RWPE2 (cell line): ENCODE measurements at regions not wholly inside any gene's neighbourhood (a gene's known extent, or its start where the extent isn't known, plus 50 kb on each side); places are given as distances from the start of the nearest gene placed in this dataset.

ENCODE experiments used
- ATAC-seq: fragments of 200-7000 bp; cut with Tn5 transposase; 3 replicates; pipeline ENCODE4 v1.9.1; 2021; ENCODE audit warnings: low read depth
- DNase-seq: peaks from one replicate; pipeline ENCODE4 v3.0.0-alpha.2; 2020; ENCODE audit warnings: low spot score
- H3K27ac ChIP-seq: fragments of 450-650 bp; 2 replicates; pipeline ENCODE4 v1.5.1; 2017; ENCODE audit warnings: mild to moderate bottlenecking; ENCODE audit not compliant: poor library complexity, severe bottlenecking
- H3K27me3 ChIP-seq: fragments of 250-450 bp; sonication (Bioruptor Pico); 2 replicates; pipeline ENCODE4 v1.5.1; 2021; ENCODE audit warnings: mild to moderate bottlenecking, moderate library complexity; ENCODE audit not compliant: insufficient read depth, poor library complexity, severe bottlenecking
- H3K36me3 ChIP-seq: fragments of 250-450 bp; sonication (Bioruptor Pico); 2 replicates; pipeline ENCODE4 v1.5.1; 2020; ENCODE audit warnings: low read depth, mild to moderate bottlenecking, moderate library complexity
- H3K4me1 ChIP-seq: fragments of 250-450 bp; sonication (Bioruptor Pico); 2 replicates; pipeline ENCODE4 v1.5.1; 2021; ENCODE audit warnings: mild to moderate bottlenecking, moderate library complexity; ENCODE audit not compliant: insufficient read depth, poor library complexity, severe bottlenecking
- H3K4me3 ChIP-seq: fragments of 250-450 bp; sonication (Bioruptor Pico); 2 replicates; pipeline ENCODE4 v1.5.1; 2021; ENCODE audit warnings: mild to moderate bottlenecking, moderate library complexity; ENCODE audit not compliant: severe bottlenecking
- H3K9me3 ChIP-seq: fragments of 250-450 bp; sonication (Bioruptor Pico); 2 replicates; pipeline ENCODE4 v1.5.1; 2021; ENCODE audit warnings: mild to moderate bottlenecking, moderate library complexity; ENCODE audit not compliant: severe bottlenecking
- CTCF ChIP-seq: fragments of 450-650 bp; IDR thresholded peaks from one replicate; pipeline ENCODE4 v1.5.1; 2017; ENCODE audit warnings: mild to moderate bottlenecking, moderate library complexity; ENCODE audit not compliant: poor library complexity, severe bottlenecking

GRCh38 chr14:71688576-71688975, 243.7 kb upstream of the RGS6 start:
- peak; percentile 65; the same call in 2 of the 3 replicates for ATAC-seq

GRCh38 chr14:71690478-71690877, 241.8 kb upstream of the RGS6 start:
- Histone ChIP-seq H3K4me3 (no peak overlapping the region), H3K27ac (no peak overlapping the region), H3K4me1 (peaks cover 5% of the 10 kb centered on the region), H3K36me3 (peaks cover 38% of the 10 kb centered on the region), H3K27me3 (no peaks in the 10 kb centered on the region), H3K9me3 (no peaks in the 10 kb centered on the region)
- ATAC-seq (no peak), DNase-seq (no peak)
- TF ChIP-seq CTCF: no peak

More at GRCh38 chr14:71688576-71688975, 243.7 kb upstream of the RGS6 start:
- peaks cover 45% of the 10 kb centered on the region for H3K36me3 ChIP-seq
- H3K27ac ChIP-seq: no peak overlapping the region
- H3K4me1 ChIP-seq: peaks cover 5% of the 10 kb centered on the region
- no peak overlapping the region for H3K4me3 ChIP-seq
- no peak for TF ChIP-seq CTCF
- no peaks in the 10 kb centered on the region for H3K9me3 ChIP-seq
- H3K27me3 ChIP-seq: no peaks in the 10 kb centered on the region
- DNase-seq: no peak

- TF ChIP-seq CTCF: no peak
- 0 out of 3 replicates have a peak, but pooled peaks have one; percentile 23 for ATAC-seq
- H3K27ac ChIP-seq: no peak overlapping the region
Measured at GRCh38 chr14:71692496-71692895, 239.7 kb upstream of the RGS6 start.

GRCh38 chr14:71693381-71693780, 238.8 kb upstream of the RGS6 start:
- ATAC-seq: no peak
- Histone ChIP-seq H3K4me3 (no peak overlapping the region), H3K27me3 (no peaks in the 10 kb centered on the region), H3K4me1 (peaks cover 4% of the 10 kb centered on the region), H3K9me3 (no peaks in the 10 kb centered on the region), H3K27ac (no peak overlapping the region), H3K36me3 (peaks cover 31% of the 10 kb centered on the region)
- TF ChIP-seq CTCF: no peak
- DNase-seq: no peak

More at GRCh38 chr14:71692496-71692895, 239.7 kb upstream of the RGS6 start:
- Histone ChIP-seq H3K36me3 (peaks cover 32% of the 10 kb centered on the region), H3K27me3 (no peaks in the 10 kb centered on the region), H3K4me1 (peaks cover 5% of the 10 kb centered on the region), H3K4me3 (no peak overlapping the region), H3K9me3 (no peaks in the 10 kb centered on the region)
- DNase-seq: no peak

- Histone ChIP-seq H3K27ac (no peak overlapping the region), H3K27me3 (no peaks in the 10 kb centered on the region), H3K36me3 (peaks cover 32% of the 10 kb centered on the region), H3K4me3 (no peak overlapping the region), H3K4me1 (no peaks in the 10 kb centered on the region), H3K9me3 (no peaks in the 10 kb centered on the region)
- ATAC-seq (no peak), DNase-seq (no peak)
- no peak for TF ChIP-seq CTCF
Measured at GRCh38 chr14:71694591-71695530, 237.4 kb upstream of the RGS6 start.
